Gastroesophageal sphincter (tissue), 3 donors: ENCODE measurements at regions not wholly inside any gene's neighbourhood (a gene's known extent, or its start where the extent isn't known, plus 50 kb on each side); places are given as distances from the start of the nearest gene placed in this dataset.
A peak's percentile ranks its signal among the peaks of the same experiment; 100 is the strongest.

Experiments
- CTCF ChIP-seq, 4 experiments: fragments of 200-600 bp in 2 of 4; fragments of 450-650 bp in 2 of 4; sonication (generic) in 1 of 4; IDR thresholded peaks; one replicate each; pipeline ENCODE4 v1.5.1; 2017 to 2019; ENCODE audit warnings: antibody characterized with exemption in 4 of 4, mild to moderate bottlenecking in 2 of 4, moderate library complexity in 2 of 4
- POLR2A ChIP-seq, 2 donors: fragments of 450-650 bp; IDR thresholded peaks; one replicate each; pipeline ENCODE4 v1.6.1; 2017; ENCODE audit warnings: antibody characterized with exemption in 2 of 2, mild to moderate bottlenecking in 2 of 2, moderate library complexity in 1 of 2
- POLR2AphosphoS5 ChIP-seq: sonication (generic); formaldehyde crosslinking; IDR thresholded peaks from one replicate; pipeline ENCODE4 v1.6.1; 2017; ENCODE audit warnings: antibody characterized with exemption

GRCh38 chr9:88193766-88194165 is 55.5 kb upstream of the SPATA31C2 start:
- TF ChIP-seq POLR2A (IDR thresholded peaks at IDR 0.05) (no peak), CTCF (IDR thresholded peaks at IDR 0.05) (no peak), POLR2AphosphoS5 (peak; percentile 44)
